SK-N-SH treated with all-trans-retinoic acid at 6 μM for 48 hours (cell line): ENCODE measurements at regions not wholly inside any gene's neighbourhood (a gene's known extent, or its start where the extent isn't known, plus 50 kb on each side); places are given as distances from the start of the nearest gene placed in this dataset.
"Not testable (repeated sequence)": the region's sequence is repeated elsewhere in the genome, so short reads cannot be mapped to it uniquely, and the experiment has no call there.

Source experiments
- ATAC-seq: fragments of 200-7000 bp; cut with Tn5 transposase; 3 replicates; pipeline ENCODE4 v1.9.1; 2020; ENCODE audit warnings: mild to moderate bottlenecking, moderate library complexity
- ARNTL ChIP-seq: fragments of 450-650 bp; formaldehyde crosslinking; IDR thresholded peaks from 2 replicates; pipeline ENCODE4 v1.5.0; 2020; ENCODE audit warnings: low read depth, mild to moderate bottlenecking, moderate library complexity, borderline replicate concordance
- CSDC2 ChIP-seq: fragments of 250-450 bp; sonication (Bioruptor Pico); IDR thresholded peaks from 2 replicates; pipeline ENCODE4 v1.5.0; 2020; ENCODE audit warnings: mild to moderate bottlenecking, moderate library complexity
- ESRRG ChIP-seq: fragments of 250-450 bp; sonication (Bioruptor Pico); IDR thresholded peaks from 2 replicates; pipeline ENCODE4 v1.6.1; 2021; ENCODE audit warnings: mild to moderate bottlenecking
- GLIS3 ChIP-seq: fragments of 250-450 bp; sonication (Bioruptor Pico); IDR thresholded peaks from 2 replicates; pipeline ENCODE4 v1.5.0; 2020; ENCODE audit warnings: mild to moderate bottlenecking, moderate library complexity
- ISL1 ChIP-seq: fragments of 250-450 bp; sonication (Bioruptor Pico); IDR thresholded peaks from 2 replicates; pipeline ENCODE4 v2.1.2; 2022; ENCODE audit warnings: mild to moderate bottlenecking, moderate library complexity
- OSR1 ChIP-seq: fragments of 250-450 bp; sonication (Bioruptor Pico); IDR thresholded peaks from 2 replicates; pipeline ENCODE4 v1.8.0; 2022; ENCODE audit warnings: moderate library complexity, mild to moderate bottlenecking, inconsistent platforms
- RARB ChIP-seq: fragments of 250-450 bp; sonication (Bioruptor Pico); IDR thresholded peaks from 2 replicates; pipeline ENCODE4 v1.8.0; 2021; ENCODE audit warnings: mild to moderate bottlenecking, moderate library complexity
- SNAI2 ChIP-seq: fragments of 250-450 bp; sonication (Bioruptor Pico); IDR thresholded peaks from 2 replicates; pipeline ENCODE4 v1.5.0; 2020; ENCODE audit warnings: mild to moderate bottlenecking, moderate library complexity
- TCF4 ChIP-seq: fragments of 250-450 bp; sonication (Bioruptor Pico); IDR thresholded peaks from 2 replicates; pipeline ENCODE4 v1.8.0; 2021; ENCODE audit warnings: mild to moderate bottlenecking, moderate library complexity, borderline replicate concordance
- TOX ChIP-seq: fragments of 250-450 bp; sonication (Bioruptor Pico); IDR thresholded peaks from 2 replicates; pipeline ENCODE4 v1.8.0; 2021; ENCODE audit warnings: mild to moderate bottlenecking, moderate library complexity, borderline replicate concordance
- ZC3H10 ChIP-seq: fragments of 250-450 bp; sonication (Bioruptor Pico); IDR thresholded peaks from 2 replicates; pipeline ENCODE4 v1.5.1; 2021; ENCODE audit warnings: mild to moderate bottlenecking, moderate library complexity
- ZFP3 ChIP-seq: fragments of 250-450 bp; sonication (Bioruptor Pico); IDR thresholded peaks from 2 replicates; pipeline ENCODE4 v1.5.0; 2020; ENCODE audit warnings: mild to moderate bottlenecking, moderate library complexity
- ZFP30 ChIP-seq: fragments of 450-650 bp; formaldehyde crosslinking; IDR thresholded peaks from 2 replicates; pipeline ENCODE4 v1.5.0; 2022; ENCODE audit warnings: mild to moderate bottlenecking, moderate library complexity
- ZNF565 ChIP-seq: fragments of 450-650 bp; formaldehyde crosslinking; conservative IDR thresholded peaks from 2 replicates; pipeline ENCODE4 v1.5.0; 2020; ENCODE audit warnings: low read depth, mild to moderate bottlenecking, moderate library complexity
- ZNF70 ChIP-seq: fragments of 450-650 bp; formaldehyde crosslinking; IDR thresholded peaks from 2 replicates; pipeline ENCODE4 v1.5.0; 2020; ENCODE audit warnings: mild to moderate bottlenecking, moderate library complexity
- ZNF8 ChIP-seq: fragments of 450-650 bp; formaldehyde crosslinking; IDR thresholded peaks from 2 replicates; pipeline ENCODE4 v1.5.0; 2020; ENCODE audit warnings: mild to moderate bottlenecking, moderate library complexity
- TF ChIP-seq, protein P1 (sequence below): fragments of 250-450 bp; sonication (Bioruptor Pico); IDR thresholded peaks from 2 replicates; pipeline ENCODE4 v1.5.1; 2020; ENCODE audit warnings: low read depth, mild to moderate bottlenecking, moderate library complexity
- TF ChIP-seq, protein P2 (sequence below): fragments of 250-450 bp; sonication (Bioruptor Pico); IDR thresholded peaks from 2 replicates; pipeline ENCODE4 v1.8.0; 2021; ENCODE audit warnings: low read depth, mild to moderate bottlenecking, moderate library complexity, borderline replicate concordance
- TF ChIP-seq, protein P3 (sequence below): fragments of 250-450 bp; sonication (Bioruptor Pico); IDR thresholded peaks from 2 replicates; pipeline ENCODE4 v1.5.0; 2020; ENCODE audit warnings: mild to moderate bottlenecking, moderate library complexity
- TF ChIP-seq, protein P4 (sequence below): fragments of 250-450 bp; sonication (Bioruptor Pico); IDR thresholded peaks from 2 replicates; pipeline ENCODE4 v1.5.1; 2021; ENCODE audit warnings: mild to moderate bottlenecking, moderate library complexity
- TF ChIP-seq, protein P5 (sequence below): fragments of 250-450 bp; sonication (Bioruptor Pico); IDR thresholded peaks from 2 replicates; pipeline ENCODE4 v1.8.0; 2020; ENCODE audit warnings: mild to moderate bottlenecking, moderate library complexity, borderline replicate concordance

DNA sequence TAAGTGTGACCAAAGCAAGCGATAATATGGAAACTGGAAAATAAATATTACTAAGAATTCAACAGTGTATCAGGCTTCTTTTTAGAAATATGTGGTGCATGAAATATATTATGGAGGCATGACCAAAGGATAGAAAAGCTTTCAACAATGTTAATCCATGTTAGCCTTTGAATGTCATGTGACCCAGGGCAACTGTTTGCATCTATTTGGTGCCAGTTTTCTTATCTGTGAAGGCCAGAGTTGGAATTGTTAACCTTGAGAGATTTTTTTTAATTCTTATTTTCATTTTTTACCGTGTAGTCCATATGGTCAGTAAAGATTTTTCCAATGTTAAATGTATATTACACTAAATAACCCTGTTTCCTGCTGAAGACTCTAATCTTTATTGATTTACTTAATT is 411.1 kb downstream of the BCKDHB start:
- no peak for TF ChIP-seq ZNF70 (CRISPR knock-in tag)
- no peak for TF ChIP-seq ZFP30 (CRISPR knock-in tag)
- TF ChIP-seq, protein P1, sequence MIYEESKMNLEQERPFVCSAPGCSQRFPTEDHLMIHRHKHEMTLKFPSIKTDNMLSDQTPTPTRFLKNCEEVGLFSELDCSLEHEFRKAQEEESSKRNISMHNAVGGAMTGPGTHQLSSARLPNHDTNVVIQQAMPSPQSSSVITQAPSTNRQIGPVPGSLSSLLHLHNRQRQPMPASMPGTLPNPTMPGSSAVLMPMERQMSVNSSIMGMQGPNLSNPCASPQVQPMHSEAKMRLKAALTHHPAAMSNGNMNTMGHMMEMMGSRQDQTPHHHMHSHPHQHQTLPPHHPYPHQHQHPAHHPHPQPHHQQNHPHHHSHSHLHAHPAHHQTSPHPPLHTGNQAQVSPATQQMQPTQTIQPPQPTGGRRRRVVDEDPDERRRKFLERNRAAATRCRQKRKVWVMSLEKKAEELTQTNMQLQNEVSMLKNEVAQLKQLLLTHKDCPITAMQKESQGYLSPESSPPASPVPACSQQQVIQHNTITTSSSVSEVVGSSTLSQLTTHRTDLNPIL = no peak
- TF ChIP-seq, protein P2, sequence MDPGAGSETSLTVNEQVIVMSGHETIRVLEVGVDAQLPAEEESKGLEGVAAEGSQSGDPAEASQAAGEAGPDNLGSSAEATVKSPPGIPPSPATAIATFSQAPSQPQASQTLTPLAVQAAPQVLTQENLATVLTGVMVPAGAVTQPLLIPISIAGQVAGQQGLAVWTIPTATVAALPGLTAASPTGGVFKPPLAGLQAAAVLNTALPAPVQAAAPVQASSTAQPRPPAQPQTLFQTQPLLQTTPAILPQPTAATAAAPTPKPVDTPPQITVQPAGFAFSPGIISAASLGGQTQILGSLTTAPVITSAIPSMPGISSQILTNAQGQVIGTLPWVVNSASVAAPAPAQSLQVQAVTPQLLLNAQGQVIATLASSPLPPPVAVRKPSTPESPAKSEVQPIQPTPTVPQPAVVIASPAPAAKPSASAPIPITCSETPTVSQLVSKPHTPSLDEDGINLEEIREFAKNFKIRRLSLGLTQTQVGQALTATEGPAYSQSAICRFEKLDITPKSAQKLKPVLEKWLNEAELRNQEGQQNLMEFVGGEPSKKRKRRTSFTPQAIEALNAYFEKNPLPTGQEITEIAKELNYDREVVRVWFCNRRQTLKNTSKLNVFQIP = no peak
- no peak for TF ChIP-seq TOX (CRISPR knock-in tag)
- TF ChIP-seq ZFP3 (CRISPR knock-in tag) = no peak
- TF ChIP-seq, protein P3, sequence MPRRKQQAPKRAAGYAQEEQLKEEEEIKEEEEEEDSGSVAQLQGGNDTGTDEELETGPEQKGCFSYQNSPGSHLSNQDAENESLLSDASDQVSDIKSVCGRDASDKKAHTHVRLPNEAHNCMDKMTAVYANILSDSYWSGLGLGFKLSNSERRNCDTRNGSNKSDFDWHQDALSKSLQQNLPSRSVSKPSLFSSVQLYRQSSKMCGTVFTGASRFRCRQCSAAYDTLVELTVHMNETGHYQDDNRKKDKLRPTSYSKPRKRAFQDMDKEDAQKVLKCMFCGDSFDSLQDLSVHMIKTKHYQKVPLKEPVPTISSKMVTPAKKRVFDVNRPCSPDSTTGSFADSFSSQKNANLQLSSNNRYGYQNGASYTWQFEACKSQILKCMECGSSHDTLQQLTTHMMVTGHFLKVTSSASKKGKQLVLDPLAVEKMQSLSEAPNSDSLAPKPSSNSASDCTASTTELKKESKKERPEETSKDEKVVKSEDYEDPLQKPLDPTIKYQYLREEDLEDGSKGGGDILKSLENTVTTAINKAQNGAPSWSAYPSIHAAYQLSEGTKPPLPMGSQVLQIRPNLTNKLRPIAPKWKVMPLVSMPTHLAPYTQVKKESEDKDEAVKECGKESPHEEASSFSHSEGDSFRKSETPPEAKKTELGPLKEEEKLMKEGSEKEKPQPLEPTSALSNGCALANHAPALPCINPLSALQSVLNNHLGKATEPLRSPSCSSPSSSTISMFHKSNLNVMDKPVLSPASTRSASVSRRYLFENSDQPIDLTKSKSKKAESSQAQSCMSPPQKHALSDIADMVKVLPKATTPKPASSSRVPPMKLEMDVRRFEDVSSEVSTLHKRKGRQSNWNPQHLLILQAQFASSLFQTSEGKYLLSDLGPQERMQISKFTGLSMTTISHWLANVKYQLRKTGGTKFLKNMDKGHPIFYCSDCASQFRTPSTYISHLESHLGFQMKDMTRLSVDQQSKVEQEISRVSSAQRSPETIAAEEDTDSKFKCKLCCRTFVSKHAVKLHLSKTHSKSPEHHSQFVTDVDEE (CRISPR knock-in tag) = no peak
- TF ChIP-seq SNAI2 (CRISPR knock-in tag) = no peak
- no peak for TF ChIP-seq RARB (CRISPR knock-in tag)
- no peak for TF ChIP-seq CSDC2
- TF ChIP-seq, protein P4, sequence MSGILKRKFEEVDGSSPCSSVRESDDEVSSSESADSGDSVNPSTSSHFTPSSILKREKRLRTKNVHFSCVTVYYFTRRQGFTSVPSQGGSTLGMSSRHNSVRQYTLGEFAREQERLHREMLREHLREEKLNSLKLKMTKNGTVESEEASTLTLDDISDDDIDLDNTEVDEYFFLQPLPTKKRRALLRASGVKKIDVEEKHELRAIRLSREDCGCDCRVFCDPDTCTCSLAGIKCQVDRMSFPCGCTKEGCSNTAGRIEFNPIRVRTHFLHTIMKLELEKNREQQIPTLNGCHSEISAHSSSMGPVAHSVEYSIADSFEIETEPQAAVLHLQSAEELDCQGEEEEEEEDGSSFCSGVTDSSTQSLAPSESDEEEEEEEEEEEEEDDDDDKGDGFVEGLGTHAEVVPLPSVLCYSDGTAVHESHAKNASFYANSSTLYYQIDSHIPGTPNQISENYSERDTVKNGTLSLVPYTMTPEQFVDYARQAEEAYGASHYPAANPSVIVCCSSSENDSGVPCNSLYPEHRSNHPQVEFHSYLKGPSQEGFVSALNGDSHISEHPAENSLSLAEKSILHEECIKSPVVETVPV (CRISPR knock-in tag) = no peak
- TF ChIP-seq ISL1 (CRISPR knock-in tag) = no peak
- TF ChIP-seq TCF4 (CRISPR knock-in tag) = no peak
- TF ChIP-seq ZNF8 = no peak
- TF ChIP-seq GLIS3 (CRISPR knock-in tag) = no peak
- TF ChIP-seq ARNTL = no peak
- TF ChIP-seq, all 23 proteins: peak for 0
- ATAC-seq = no peak

DNA sequence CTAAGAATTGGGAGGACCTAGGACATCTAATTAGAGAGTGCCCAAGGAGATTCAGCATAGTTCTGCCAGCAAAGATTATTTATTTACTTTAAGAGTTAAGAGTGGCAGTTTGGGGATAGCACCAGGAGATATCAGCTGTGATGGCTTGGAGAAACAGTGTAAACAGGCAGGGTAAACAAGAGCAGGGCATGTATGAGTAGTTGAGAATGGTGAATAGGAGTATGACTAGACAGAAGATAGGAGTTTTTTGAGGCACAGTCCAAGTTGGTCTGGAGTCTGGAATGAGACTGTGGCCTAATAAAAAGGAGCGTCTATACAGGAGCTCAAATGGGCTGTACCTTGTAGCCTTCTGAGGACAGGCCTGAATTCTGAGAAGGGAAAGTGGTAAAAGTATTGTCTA is 404.1 kb downstream of the BCKDHB start:
- not testable (repeated sequence) for ATAC-seq

DNA sequence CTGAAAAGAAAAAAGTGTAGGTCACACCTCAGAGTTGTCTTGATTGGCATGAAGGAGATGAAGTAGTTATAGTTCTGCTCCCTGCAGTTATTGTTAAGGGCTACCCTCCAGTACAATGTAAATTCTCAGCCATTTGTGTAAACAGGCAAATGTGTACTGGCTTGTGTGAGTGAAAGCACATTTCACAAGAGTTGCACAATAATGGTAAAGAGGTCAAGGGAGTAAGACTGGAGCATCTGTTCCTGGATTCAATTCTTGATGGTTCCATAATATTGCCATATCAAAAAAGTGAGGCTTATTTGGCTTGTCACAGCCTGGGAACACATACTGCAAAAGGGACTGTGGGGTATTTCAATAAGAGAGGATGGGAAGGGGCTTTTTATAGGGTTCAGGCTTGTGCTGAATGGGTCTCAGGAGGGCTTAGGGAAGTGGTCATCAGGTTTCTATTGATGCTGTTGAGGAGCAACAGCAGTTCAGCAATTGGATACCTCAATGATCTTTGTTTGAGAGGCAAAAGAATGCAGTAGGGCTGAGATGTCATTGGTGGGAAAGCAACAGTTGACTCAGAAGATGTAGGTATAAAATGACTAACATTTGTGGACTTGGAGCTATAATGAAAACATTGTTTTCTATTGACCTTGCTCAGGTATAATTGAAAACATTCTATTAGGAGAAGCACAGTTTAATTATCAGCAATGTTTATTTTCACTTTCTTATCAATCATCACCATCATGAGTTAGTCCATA is 402.6 kb downstream of the BCKDHB start:
- TF ChIP-seq RARB (CRISPR knock-in tag) (no peak), ZC3H10 (CRISPR knock-in tag) (no peak), ZNF70 (CRISPR knock-in tag) (no peak), ARNTL (no peak), ZNF565 (no peak), TCF4 (CRISPR knock-in tag) (no peak), ZFP30 (CRISPR knock-in tag) (no peak)
- TF ChIP-seq, protein P5, sequence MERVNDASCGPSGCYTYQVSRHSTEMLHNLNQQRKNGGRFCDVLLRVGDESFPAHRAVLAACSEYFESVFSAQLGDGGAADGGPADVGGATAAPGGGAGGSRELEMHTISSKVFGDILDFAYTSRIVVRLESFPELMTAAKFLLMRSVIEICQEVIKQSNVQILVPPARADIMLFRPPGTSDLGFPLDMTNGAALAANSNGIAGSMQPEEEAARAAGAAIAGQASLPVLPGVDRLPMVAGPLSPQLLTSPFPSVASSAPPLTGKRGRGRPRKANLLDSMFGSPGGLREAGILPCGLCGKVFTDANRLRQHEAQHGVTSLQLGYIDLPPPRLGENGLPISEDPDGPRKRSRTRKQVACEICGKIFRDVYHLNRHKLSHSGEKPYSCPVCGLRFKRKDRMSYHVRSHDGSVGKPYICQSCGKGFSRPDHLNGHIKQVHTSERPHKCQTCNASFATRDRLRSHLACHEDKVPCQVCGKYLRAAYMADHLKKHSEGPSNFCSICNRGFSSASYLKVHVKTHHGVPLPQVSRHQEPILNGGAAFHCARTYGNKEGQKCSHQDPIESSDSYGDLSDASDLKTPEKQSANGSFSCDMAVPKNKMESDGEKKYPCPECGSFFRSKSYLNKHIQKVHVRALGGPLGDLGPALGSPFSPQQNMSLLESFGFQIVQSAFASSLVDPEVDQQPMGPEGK (CRISPR knock-in tag) = no peak
- ATAC-seq = no peak

DNA sequence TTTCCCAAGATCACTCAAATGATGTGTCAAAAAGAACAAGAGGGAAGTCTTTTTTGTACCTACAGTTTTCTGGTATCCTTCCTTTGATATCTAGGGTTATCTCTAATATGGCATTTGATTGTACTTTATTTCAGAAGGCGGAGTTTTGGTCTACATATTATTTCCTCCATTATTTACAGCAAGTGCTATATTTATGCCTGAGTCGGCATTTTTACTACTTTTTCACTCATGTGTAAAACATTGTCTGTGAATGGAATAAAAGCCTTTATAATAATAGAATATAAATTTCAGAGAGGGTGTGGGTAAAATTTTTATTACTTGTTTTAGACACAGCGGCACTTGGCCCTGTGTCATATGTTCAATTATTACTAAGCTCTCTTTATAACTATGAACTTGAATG is 398.4 kb downstream of the BCKDHB start:
- ATAC-seq = no peak
- TF ChIP-seq ARNTL = no peak
- no peak for TF ChIP-seq ZNF565
- TF ChIP-seq, protein P2 = no peak
- no peak for TF ChIP-seq TCF4 (CRISPR knock-in tag)
- TF ChIP-seq ZC3H10 (CRISPR knock-in tag) = no peak
- no peak for TF ChIP-seq SNAI2 (CRISPR knock-in tag)
- TF ChIP-seq, protein P1 = no peak
- no peak for TF ChIP-seq ESRRG (CRISPR knock-in tag)
- no peak for TF ChIP-seq ZFP30 (CRISPR knock-in tag)
- TF ChIP-seq, protein P5 (CRISPR knock-in tag) = no peak
- TF ChIP-seq ISL1 (CRISPR knock-in tag) = no peak
- TF ChIP-seq OSR1 = no peak
